ENCODE measurements at regions not wholly inside any gene's neighbourhood (a gene's known extent, or its start where the extent isn't known, plus 50 kb on each side); places are given as distances from the start of the nearest gene placed in this dataset.

DNA sequence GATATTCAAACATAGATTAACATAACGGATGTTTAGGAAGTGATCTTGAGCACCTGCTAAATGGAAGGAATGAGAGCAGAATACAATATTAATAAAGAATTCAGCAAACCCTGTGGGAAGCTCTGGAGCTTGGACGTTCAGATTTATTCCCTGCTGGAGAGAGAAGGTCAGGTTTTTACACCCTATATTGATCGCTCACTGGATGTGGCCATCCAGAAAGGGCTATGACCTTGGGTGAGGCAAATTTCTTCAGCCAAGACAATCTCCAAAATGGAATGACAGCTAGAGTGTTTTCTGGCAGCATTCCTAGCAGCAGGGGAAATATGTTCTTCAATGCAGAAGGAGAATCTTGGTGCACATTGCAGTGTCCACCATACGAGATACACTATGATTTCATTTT lies 288.3 kb downstream of the IRS1 start:
- FAIRE-seq = no peak
- no peak for TF ChIP-seq TAF1 (IDR thresholded peaks at IDR 0.05; ENCODE audit: borderline replicate concordance, low read depth, low read length)
- TF ChIP-seq POLR2AphosphoS5 (IDR thresholded peaks at IDR 0.05; ENCODE audit: low read depth, low read length) = no peak
- TF ChIP-seq POLR2A (IDR thresholded peaks at IDR 0.05; ENCODE audit: low read depth, low read length) = no peak
- DNase-seq (ENCODE audit: insufficient read length) = no peak

DNA sequence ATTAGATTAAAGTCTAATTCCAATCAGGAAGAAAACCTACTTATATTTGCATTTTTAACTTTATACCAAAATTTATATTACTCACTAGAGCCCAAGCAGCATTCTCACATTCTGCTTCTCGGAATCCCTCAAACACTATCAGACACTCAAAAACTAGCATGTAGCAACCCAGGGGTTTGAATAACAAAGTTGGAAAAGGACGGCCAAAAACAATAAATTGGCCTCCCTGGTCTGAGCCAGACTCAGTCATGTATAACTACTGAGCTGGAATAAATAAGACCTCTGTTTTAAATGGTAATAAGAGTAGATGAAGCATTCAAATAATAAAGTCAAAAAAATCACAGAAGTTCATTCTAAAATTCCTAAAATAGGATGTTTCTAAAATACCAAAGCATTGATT lies 290.9 kb downstream of the IRS1 start:
- TF ChIP-seq TAF1 (IDR thresholded peaks at IDR 0.05; ENCODE audit: borderline replicate concordance, low read depth, low read length) (no peak), POLR2A (IDR thresholded peaks at IDR 0.05; ENCODE audit: low read depth, low read length) (no peak), POLR2AphosphoS5 (IDR thresholded peaks at IDR 0.05; ENCODE audit: low read depth, low read length) (no peak)
- no peak for FAIRE-seq

GRCh38 chr2:226508005-226508404 lies 291.6 kb downstream of the IRS1 start:
- TF ChIP-seq POLR2A (IDR thresholded peaks at IDR 0.05; ENCODE audit: low read depth, low read length) = no peak
- TF ChIP-seq TAF1 (IDR thresholded peaks at IDR 0.05; ENCODE audit: borderline replicate concordance, low read depth, low read length) = no peak
- no peak for TF ChIP-seq POLR2AphosphoS5 (IDR thresholded peaks at IDR 0.05; ENCODE audit: low read depth, low read length)
- DNase-seq (ENCODE audit: insufficient read length) (no peak), FAIRE-seq (no peak)

More for the DNA sequence above, 290.9 kb downstream of the IRS1 start:
- no peak for DNase-seq (ENCODE audit: insufficient read length)

DNA sequence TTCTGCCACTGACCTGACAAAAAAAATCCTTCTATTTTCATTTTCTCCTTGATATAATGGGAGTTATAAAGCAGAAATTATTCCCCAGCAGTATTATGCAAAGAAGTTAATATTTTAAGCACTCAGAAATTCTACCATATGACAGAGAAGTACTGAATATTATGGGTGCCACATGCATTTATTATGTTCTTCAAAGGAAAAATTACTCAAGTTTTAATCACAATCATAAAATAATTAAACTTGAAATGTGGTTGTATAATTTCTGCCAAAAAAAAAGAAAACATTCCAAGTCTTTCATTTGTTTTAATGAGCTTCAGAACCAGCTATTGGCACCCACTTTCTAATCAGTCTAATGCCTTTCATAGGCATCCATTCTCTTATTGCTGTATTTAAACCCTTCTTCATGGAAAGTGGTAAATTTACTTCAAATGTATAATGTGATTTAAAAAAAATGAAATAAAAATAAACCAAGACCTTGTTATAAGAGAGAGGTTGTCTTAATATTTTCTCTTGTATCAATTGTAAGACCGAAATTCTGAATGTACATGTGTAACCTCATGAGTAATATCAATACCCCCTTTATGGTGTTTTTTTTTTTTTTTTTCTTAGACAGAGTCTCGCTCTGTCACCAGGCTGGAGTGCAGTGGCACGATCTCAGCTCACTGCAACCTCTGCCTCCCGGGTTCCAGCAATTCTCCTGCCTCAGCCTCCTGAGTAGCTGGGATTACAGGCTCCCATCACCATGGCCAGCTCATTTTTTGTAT lies 302.3 kb downstream of the IRS1 start:
- no peak for DNase-seq (ENCODE audit: insufficient read length)
- TF ChIP-seq POLR2A (IDR thresholded peaks at IDR 0.05; ENCODE audit: low read depth, low read length) (no peak), TAF1 (IDR thresholded peaks at IDR 0.05; ENCODE audit: borderline replicate concordance, low read depth, low read length) (no peak), POLR2AphosphoS5 (IDR thresholded peaks at IDR 0.05; ENCODE audit: low read depth, low read length) (no peak)
- FAIRE-seq = no peak

GRCh38 chr2:226496273-226496550 lies 303.4 kb downstream of the IRS1 start:
- no peak for TF ChIP-seq POLR2A (IDR thresholded peaks at IDR 0.05; ENCODE audit: low read depth, low read length)
- TF ChIP-seq POLR2AphosphoS5 (IDR thresholded peaks at IDR 0.05; ENCODE audit: low read depth, low read length) = no peak
- no peak for TF ChIP-seq TAF1 (IDR thresholded peaks at IDR 0.05; ENCODE audit: borderline replicate concordance, low read depth, low read length)
- FAIRE-seq (no peak), DNase-seq (ENCODE audit: insufficient read length) (no peak)

DNA sequence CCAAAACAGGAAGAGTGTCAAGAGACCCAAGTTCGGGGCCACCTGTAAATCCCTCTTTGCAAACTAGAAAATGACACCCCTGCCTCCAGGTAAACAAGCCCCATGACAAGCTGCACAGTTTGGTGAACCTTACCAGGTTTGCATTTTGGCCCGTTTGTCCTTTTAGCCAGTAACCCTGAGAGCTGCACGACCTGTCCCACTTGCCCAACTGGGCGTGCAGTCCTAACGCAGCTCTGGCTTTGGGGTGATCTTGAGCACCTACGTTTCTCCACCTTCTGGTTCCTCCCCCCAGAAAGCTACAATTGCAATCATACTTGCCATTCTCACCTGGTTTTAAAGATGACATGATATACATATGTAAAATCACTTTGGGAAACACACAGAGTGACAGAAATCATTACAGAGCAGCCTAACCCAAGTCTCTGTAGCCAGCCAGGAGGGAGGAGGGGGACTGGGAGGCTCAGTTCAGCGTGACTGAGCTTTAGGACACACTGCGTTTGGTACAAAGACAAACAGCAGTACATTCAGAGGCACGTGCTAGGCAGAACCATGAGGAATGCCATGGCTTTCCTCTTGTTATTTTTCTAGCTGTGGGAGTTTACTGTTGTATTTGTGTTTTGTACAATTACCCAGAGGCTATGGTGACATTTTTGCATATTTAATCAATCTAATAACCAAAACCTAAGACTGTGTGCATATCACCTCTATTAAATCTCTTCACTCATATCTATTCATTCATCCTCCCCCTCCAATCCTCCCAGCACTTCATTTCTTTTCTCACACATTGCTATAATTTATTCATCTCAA lies 304.0 kb downstream of the IRS1 start:
- TF ChIP-seq POLR2AphosphoS5 (IDR thresholded peaks at IDR 0.05; ENCODE audit: low read depth, low read length) (no peak), TAF1 (IDR thresholded peaks at IDR 0.05; ENCODE audit: borderline replicate concordance, low read depth, low read length) (no peak), POLR2A (IDR thresholded peaks at IDR 0.05; ENCODE audit: low read depth, low read length) (no peak)
- DNase-seq (ENCODE audit: insufficient read length) (no peak), FAIRE-seq (no peak)

DNA sequence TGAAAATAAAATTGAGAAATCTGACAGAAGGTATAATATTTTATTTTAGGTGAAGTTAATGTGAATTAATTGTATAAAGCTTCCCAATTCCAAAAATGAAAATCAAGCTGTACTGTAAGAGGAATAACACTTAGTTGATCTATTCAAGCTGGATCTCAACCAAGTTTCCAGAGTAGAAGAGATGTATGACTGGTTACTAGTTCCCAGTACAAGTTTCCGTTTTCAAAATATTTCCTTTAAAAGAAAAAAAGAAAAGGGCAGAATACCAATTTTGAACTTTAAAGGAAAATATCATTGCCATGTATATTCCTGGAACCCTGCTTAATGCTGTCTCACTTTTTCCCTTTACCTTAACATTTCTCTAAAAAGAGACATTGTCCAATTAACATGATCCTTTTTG lies 308.5 kb downstream of the IRS1 start:
- FAIRE-seq = no peak
- TF ChIP-seq POLR2A (IDR thresholded peaks at IDR 0.05; ENCODE audit: low read depth, low read length) (no peak), TAF1 (IDR thresholded peaks at IDR 0.05; ENCODE audit: borderline replicate concordance, low read depth, low read length) (no peak), POLR2AphosphoS5 (IDR thresholded peaks at IDR 0.05; ENCODE audit: low read depth, low read length) (no peak)
- no peak for DNase-seq (ENCODE audit: insufficient read length)

DNA sequence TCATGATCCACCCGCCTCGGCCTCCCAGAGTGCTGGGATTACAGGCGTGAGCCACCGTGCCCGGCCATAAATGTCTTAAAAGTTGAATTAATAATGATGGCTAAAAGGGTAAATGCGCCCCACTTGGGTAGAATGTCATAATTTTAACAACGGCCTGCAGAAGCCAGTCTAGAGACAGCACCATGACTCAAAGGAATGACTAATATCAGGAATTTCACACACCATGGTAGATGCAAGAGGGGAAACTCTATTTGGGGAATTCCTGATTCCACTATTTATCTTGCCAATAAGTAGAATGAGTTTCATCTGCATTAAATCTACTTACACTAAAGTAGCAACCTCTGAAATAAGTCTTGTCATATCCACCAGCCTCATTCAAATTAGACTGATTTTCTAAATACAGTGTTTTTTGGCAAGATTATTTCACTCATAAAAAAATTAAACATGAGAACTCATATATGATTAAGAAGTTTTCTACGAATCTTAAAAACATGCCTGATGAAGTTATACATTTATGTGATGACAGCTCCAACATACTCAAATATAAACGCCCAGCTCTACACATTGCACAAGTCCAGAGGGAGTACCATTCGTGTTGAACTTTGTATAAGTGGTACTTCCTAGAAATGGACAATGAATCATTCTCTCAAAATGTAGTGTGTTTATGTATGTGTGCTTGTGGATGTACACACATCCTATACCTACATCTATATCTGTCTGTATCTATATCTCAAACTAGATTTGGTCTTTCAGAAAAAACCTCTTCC lies 309.7 kb downstream of the IRS1 start:
- DNase-seq (ENCODE audit: insufficient read length) (no peak), FAIRE-seq (no peak)
- TF ChIP-seq TAF1 (IDR thresholded peaks at IDR 0.05; ENCODE audit: borderline replicate concordance, low read depth, low read length) = no peak
- TF ChIP-seq POLR2AphosphoS5 (IDR thresholded peaks at IDR 0.05; ENCODE audit: low read depth, low read length) = no peak
- no peak for TF ChIP-seq POLR2A (IDR thresholded peaks at IDR 0.05; ENCODE audit: low read depth, low read length)

- FAIRE-seq = no peak
Observed at GRCh38 chr2:226488034-226488433, 311.6 kb downstream of the IRS1 start.

GRCh38 chr2:226487573-226487972 lies 312.0 kb downstream of the IRS1 start:
- DNase-seq (ENCODE audit: insufficient read length) (no peak), FAIRE-seq (no peak)
- TF ChIP-seq POLR2AphosphoS5 (IDR thresholded peaks at IDR 0.05; ENCODE audit: low read depth, low read length) (no peak), POLR2A (IDR thresholded peaks at IDR 0.05; ENCODE audit: low read depth, low read length) (no peak), TAF1 (IDR thresholded peaks at IDR 0.05; ENCODE audit: borderline replicate concordance, low read depth, low read length) (no peak)

More at GRCh38 chr2:226488034-226488433, 311.6 kb downstream of the IRS1 start:
- no peak for TF ChIP-seq POLR2A (IDR thresholded peaks at IDR 0.05; ENCODE audit: low read depth, low read length)
- TF ChIP-seq TAF1 (IDR thresholded peaks at IDR 0.05; ENCODE audit: borderline replicate concordance, low read depth, low read length) = no peak
- TF ChIP-seq POLR2AphosphoS5 (IDR thresholded peaks at IDR 0.05; ENCODE audit: low read depth, low read length) = no peak
- DNase-seq (ENCODE audit: insufficient read length) = no peak

All from GM12892 (cell line).